ENCODE measurements at regions not wholly inside any gene's neighbourhood (a gene's known extent, or its start where the extent isn't known, plus 50 kb on each side); places are given as distances from the start of the nearest gene placed in this dataset.

- no peak for TF ChIP-seq CTCF (IDR thresholded peaks at IDR 0.05)
- no peak for TF ChIP-seq POLR2A (IDR thresholded peaks at IDR 0.05)
These were observed 925.5 kb downstream of the SLC4A3 start for GRCh38 chr2:220552790-220553535.
